Calu3 (cell line): ENCODE measurements at regions not wholly inside any gene's neighbourhood (a gene's known extent, or its start where the extent isn't known, plus 50 kb on each side); places are given as distances from the start of the nearest gene placed in this dataset.

Source experiments
- BruUV-seq: library from RNA; stranded (reverse); fragments of 400-500 nt; replicated peaks from 2 replicates; lab custom pipeline; 2021; lab: Mats Ljungman, UMichigan
- CTCF ChIA-PET: fragments of 300-600 bp; sonication (Branson Sonifier 250); formaldehyde crosslinking; loops from one replicate; lab custom pipeline; 2022; ENCODE audit warnings: antibody characterized with exemption; lab: Charles Lee
- DNase-seq: peaks from one replicate; pipeline ENCODE4 v3.0.0; 2022
- H3K27ac Mint-ChIP-seq: one replicate; pipeline ENCODE4 v1.8.0; 2022; ENCODE audit warnings: mixed read lengths; ENCODE audit not compliant: unreplicated experiment
- H3K27me3 Mint-ChIP-seq: one replicate; pipeline ENCODE4 v1.8.0; 2022; ENCODE audit warnings: mixed read lengths; ENCODE audit not compliant: unreplicated experiment
- H3K36me3 Mint-ChIP-seq: one replicate; pipeline ENCODE4 v1.8.0; 2022; ENCODE audit warnings: mild to moderate bottlenecking, moderate library complexity, mixed read lengths; ENCODE audit not compliant: insufficient read depth, unreplicated experiment
- H3K4me1 Mint-ChIP-seq: one replicate; pipeline ENCODE4 v1.8.0; 2022; ENCODE audit warnings: mild to moderate bottlenecking, low read depth, mixed read lengths; ENCODE audit not compliant: unreplicated experiment
- H3K4me3 Mint-ChIP-seq: one replicate; pipeline ENCODE4 v1.8.0; 2022; ENCODE audit warnings: mild to moderate bottlenecking, low read depth, moderate library complexity, mixed read lengths; ENCODE audit not compliant: unreplicated experiment
- H3K9me3 Mint-ChIP-seq: one replicate; pipeline ENCODE4 v1.8.0; 2022; ENCODE audit warnings: low read depth, mixed read lengths; ENCODE audit not compliant: unreplicated experiment
- CTCF ChIP-seq: fragments of 200-600 bp; IDR thresholded peaks from one replicate; pipeline ENCODE4 v1.8.0; 2022; ENCODE audit warnings: antibody characterized with exemption; ENCODE audit not compliant: unreplicated experiment
- intact Hi-C: fragments of 100-400 bp; cut with micrococcal nuclease; formaldehyde crosslinking; loops from one replicate; pipeline ENCODE4 v1.10.0; 2022; ENCODE audit not compliant: unreplicated experiment

- BruUV-seq: no TSS peak
- H3K9me3 Mint-ChIP-seq: no peaks in the 10 kb centered on the region
- H3K4me1 Mint-ChIP-seq: peaks cover 53% of the 10 kb centered on the region
- intact Hi-C loops: no loop called here
- no peak for TF ChIP-seq CTCF
- DNase-seq: no peak
- no peaks in the 10 kb centered on the region for H3K27me3 Mint-ChIP-seq
- CTCF ChIA-PET: interaction anchor here (0.6 kb wide), 1 partner anchor 384 kb away, joined by 3 read pairs; no protein-coding TSS in a partner anchor
- H3K4me3 Mint-ChIP-seq: no peak overlapping the region
- peaks cover 12% of the 10 kb centered on the region for H3K36me3 Mint-ChIP-seq
- H3K27ac Mint-ChIP-seq: no peak overlapping the region
Measured at GRCh38 chr4:38226170-38226569, 266.0 kb downstream of the PTTG2 start.

- Mint-ChIP-seq H3K36me3 (peaks cover 12% of the 10 kb centered on the region), H3K4me1 (peaks cover 40% of the 10 kb centered on the region), H3K27me3 (no peaks in the 10 kb centered on the region), H3K27ac (peak overlapping the region; percentile 79), H3K4me3 (peak overlapping the region; percentile 32), H3K9me3 (no peaks in the 10 kb centered on the region)
- TF ChIP-seq CTCF: no peak
- no TSS peak for BruUV-seq
- CTCF ChIA-PET: interaction anchor here (0.6 kb wide), 1 partner anchor 58 kb away, joined by 3 read pairs; no protein-coding TSS in a partner anchor
- intact Hi-C loops: loop anchor here (2.0 to 5.0 kb wide), 4 partner anchors 38 to 447 kb away; no protein-coding TSS in a partner anchor
- peak; percentile 46 for DNase-seq
Measured at GRCh38 chr4:38230121-38230801, 270.1 kb downstream of the PTTG2 start.

GRCh38 chr4:38230821-38231563 lies 270.8 kb downstream of the PTTG2 start:
- H3K9me3 Mint-ChIP-seq: no peaks in the 10 kb centered on the region
- H3K4me3 Mint-ChIP-seq: peak overlapping the region; percentile 32
- no peak for TF ChIP-seq CTCF
- intact Hi-C loops: loop anchor here (2.0 to 5.0 kb wide), 4 partner anchors 39 to 446 kb away; no protein-coding TSS in a partner anchor
- H3K36me3 Mint-ChIP-seq: peaks cover 12% of the 10 kb centered on the region
- DNase-seq: peak; percentile 11
- CTCF ChIA-PET: no interaction called here
- H3K4me1 Mint-ChIP-seq: peaks cover 41% of the 10 kb centered on the region
- no peaks in the 10 kb centered on the region for H3K27me3 Mint-ChIP-seq
- no TSS peak for BruUV-seq
- peak overlapping the region; percentile 79 for H3K27ac Mint-ChIP-seq

GRCh38 chr4:38231626-38232025 lies 271.4 kb downstream of the PTTG2 start:
- Mint-ChIP-seq H3K36me3 (peaks cover 12% of the 10 kb centered on the region), H3K27ac (peak overlapping the region; percentile 79), H3K27me3 (no peaks in the 10 kb centered on the region), H3K9me3 (no peaks in the 10 kb centered on the region), H3K4me3 (no peak overlapping the region), H3K4me1 (peaks cover 39% of the 10 kb centered on the region)
- intact Hi-C loops: loop anchor here (2.0 to 5.0 kb wide), 4 partner anchors 39 to 446 kb away; no protein-coding TSS in a partner anchor
- no TSS peak for BruUV-seq
- no peak for DNase-seq
- CTCF ChIA-PET: interaction anchor here (0.9 kb wide), 1 partner anchor 82 kb away, joined by 3 read pairs; no protein-coding TSS in a partner anchor
- no peak for TF ChIP-seq CTCF
